ENCODE measurements at regions not wholly inside any gene's neighbourhood (a gene's known extent, or its start where the extent isn't known, plus 50 kb on each side); places are given as distances from the start of the nearest gene placed in this dataset.

DNA sequence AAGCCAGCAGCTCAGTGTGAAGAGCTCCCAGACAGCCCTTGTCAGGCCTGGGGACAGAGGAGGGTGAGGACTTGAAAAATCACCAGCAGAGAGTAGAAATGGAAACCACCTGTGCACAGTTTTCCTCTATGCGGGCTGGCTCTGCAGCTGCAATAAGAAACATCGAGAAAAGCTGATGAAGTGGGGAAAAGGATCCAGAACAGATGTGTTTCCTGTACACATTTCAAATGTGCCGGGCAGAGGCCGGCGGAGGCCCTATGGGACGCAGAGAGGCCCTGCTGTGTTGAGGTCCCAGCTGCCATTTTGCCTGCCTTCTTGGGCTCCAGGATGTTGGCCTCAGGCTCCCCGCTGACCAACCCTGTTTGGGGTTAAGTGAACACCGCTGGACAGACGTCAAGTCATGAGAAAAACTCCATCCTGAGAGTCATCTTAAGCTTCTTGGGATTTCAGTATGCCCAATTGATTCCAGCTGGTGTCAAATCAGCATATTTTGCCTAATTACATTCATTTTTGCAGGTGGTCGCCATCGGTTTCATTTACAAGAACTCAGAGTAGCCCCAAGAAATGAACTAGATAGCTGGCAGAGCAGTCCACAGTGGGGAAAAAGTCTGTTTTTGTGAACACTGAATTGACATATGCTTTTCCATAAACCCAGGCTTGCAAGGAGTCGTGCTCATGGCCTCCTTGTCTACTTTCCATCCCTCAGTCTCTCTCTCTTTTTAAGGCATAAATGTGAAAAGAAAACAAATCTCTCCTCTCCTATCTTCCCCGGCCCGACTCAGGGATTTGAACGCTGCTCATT is 150.4 kb upstream of the PHACTR3 start:
- Histone ChIP-seq H3K9me3 (ENCODE audit: control insufficient read depth, insufficient read depth, low read length) (no peaks in the 10 kb centered on the region), H3K36me3 (ENCODE audit: insufficient read depth, low read length) (no peaks in the 10 kb centered on the region), H3K9ac (ENCODE audit: low read depth, low read length) (no peak overlapping the region), H3K4me1 (ENCODE audit: insufficient read depth, low read length) (peaks cover 8% of the 10 kb centered on the region)

DNA sequence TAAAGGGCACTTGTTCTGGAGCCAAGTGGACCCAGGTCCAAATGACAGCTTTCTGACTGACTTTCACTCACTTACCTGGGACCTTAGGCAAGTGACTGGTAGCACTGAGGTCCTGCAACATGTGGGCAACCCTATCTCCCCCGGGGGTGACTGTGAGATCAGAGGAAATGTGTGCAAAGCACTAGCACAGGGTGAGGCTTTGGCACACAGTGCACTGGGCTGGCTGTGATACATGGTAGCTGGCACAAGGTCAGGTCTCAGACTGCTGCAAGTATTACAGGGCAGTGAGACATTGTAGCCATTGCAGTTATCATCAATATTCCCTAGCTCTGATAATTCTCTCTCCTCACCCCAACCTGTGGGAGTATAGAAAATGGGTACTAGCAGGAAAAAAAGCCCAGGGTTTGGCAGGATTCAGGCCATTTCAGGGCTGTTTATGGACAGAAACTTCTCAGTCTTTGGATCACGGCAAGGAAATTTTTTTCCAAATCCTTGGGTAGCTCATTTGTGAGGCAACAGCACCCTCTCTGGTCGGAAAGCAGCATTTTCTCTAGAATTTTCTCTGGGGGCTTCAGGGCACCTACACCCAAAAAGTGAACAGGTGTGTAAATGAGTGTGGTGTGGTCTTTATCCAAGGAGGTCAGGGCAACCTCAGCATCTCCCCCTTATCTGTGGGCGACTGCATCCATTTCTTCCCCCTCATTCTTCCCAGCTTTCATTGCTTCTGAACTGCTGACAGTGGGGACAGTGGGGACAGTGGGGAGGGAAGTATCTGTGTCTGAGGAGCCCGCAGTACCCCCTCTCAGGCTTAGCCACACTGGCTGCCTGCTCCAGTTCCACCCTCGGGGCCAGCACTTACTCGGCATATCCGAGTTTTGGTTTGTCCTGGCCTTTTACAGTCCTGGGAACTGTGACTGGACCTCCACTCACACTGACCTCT is 148.7 kb upstream of the PHACTR3 start:
- Histone ChIP-seq H3K9ac (ENCODE audit: low read depth, low read length) (no peak overlapping the region), H3K9me3 (ENCODE audit: control insufficient read depth, insufficient read depth, low read length) (no peaks in the 10 kb centered on the region), H3K4me1 (ENCODE audit: insufficient read depth, low read length) (peaks cover 8% of the 10 kb centered on the region), H3K36me3 (ENCODE audit: insufficient read depth, low read length) (no peaks in the 10 kb centered on the region)

DNA sequence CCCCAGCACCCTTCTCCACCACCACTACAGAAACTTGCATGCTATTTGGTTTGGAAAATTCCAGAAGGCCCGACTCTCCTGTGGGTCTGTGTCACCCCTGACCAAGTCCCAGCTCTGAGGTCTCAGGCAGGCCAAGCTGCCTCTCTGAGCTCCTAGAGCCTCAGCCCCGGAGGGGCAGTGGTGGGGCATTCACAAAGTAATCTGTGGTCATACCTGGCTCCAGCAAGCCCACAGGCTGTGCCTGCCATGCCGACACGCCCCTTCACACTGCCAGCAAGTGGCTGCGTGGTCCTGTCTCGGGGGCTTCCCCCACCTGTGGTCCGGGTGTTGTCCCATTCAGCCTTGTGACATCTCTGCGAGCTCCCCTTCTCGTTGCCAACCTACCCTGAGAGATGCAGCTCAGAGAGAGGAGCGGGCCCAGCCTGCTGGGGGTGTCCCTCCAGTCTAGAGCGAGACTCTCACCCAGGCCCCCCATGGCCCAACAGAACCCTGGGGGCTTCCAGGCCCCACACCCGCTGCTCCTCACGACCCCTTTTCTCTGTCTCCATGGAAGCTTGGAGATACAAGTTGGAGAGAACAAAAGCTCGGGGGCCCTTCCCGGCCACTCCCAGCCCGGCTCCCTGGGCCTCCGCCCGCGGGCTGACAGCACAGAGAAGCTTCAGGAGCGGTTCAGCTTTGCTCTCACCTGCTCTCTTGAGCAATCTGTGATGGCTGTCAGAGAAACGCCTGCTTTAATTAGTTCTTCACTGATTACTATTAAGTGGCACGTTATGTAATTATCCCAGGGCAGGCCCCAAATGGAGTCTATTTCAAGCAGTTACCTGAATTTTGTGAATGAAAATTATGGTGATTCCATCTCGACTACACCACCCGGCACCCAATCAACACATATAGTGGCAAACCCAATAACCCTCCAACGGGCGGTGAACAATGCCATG is 147.7 kb upstream of the PHACTR3 start:
- Histone ChIP-seq H3K9me3 (ENCODE audit: control insufficient read depth, insufficient read depth, low read length) (no peaks in the 10 kb centered on the region), H3K4me1 (ENCODE audit: insufficient read depth, low read length) (peaks cover 8% of the 10 kb centered on the region), H3K36me3 (ENCODE audit: insufficient read depth, low read length) (no peaks in the 10 kb centered on the region), H3K9ac (ENCODE audit: low read depth, low read length) (no peak overlapping the region)

DNA sequence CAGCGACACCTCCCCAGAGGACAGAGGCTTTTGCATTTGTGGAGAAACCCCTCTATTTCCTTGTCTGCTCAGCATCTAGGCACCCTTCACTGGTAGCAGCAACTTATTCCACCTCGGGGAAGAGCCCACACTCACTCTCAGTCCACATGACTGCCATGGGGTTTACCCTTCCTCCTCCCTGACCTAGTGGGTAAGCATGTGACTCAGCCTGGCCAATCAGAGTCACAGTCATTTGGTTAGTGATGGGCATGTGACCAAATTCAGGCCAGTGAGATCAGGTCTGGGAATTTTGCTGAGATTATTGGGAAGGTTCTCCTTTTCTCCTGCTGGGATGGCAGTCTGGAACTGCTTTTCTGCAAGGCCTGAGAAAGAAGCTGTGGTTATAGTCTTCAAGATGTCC is 145.7 kb upstream of the PHACTR3 start:
- H3K9me3 ChIP-seq (ENCODE audit: control insufficient read depth, insufficient read depth, low read length), result no peaks in the 10 kb centered on the region
- peaks cover under 1% of the 10 kb centered on the region; the same call in 1 of the 2 replicates for H3K4me1 ChIP-seq (ENCODE audit: insufficient read depth, low read length)
- H3K36me3 ChIP-seq (ENCODE audit: insufficient read depth, low read length), result no peaks in the 10 kb centered on the region
- H3K9ac ChIP-seq (ENCODE audit: low read depth, low read length), result no peak overlapping the region

DNA sequence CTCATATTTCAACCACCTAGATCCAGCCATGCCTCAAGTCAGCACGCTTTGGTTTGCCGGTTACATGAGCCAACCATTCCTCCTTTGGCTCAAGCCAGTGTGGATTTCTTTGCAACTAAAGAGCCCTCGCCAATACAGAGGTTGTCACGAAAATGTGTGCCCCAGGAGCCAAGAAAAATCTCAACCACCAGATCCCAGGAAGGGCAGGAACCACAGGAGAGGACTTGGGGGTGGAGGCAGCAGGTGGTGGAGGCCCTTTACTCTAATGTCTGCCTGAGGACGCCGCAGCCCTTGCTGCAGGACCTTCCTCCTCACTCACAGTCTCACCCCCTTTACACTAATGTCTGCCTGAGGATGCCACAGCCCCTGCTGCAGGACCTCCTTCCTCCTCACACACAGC is 144.8 kb upstream of the PHACTR3 start:
- no peaks in the 10 kb centered on the region for H3K4me1 ChIP-seq (ENCODE audit: insufficient read depth, low read length)
- no peaks in the 10 kb centered on the region for H3K9me3 ChIP-seq (ENCODE audit: control insufficient read depth, insufficient read depth, low read length)
- no peak overlapping the region for H3K9ac ChIP-seq (ENCODE audit: low read depth, low read length)
- no peaks in the 10 kb centered on the region for H3K36me3 ChIP-seq (ENCODE audit: insufficient read depth, low read length)

DNA sequence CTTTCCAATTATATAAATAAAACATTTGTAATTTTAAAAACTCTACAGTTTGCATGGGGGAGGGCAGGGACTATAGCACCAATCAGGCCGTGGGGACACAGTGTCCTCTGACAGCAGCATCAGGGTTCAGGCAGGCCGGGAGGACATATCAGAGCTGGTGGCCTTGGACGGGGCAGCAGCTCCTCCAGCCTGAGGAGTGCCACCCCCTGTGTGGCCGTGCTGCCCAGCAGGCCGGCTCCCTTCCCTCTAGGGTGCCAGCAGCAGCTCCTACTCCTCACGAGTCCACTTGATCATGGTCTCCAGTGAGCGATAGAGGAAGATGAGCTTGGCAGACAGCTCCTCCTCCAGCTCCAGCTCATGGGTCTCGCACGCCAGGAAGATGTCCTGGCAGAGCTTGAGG is 144.0 kb upstream of the PHACTR3 start:
- Histone ChIP-seq H3K4me1 (ENCODE audit: insufficient read depth, low read length) (no peaks in the 10 kb centered on the region), H3K9me3 (ENCODE audit: control insufficient read depth, insufficient read depth, low read length) (no peaks in the 10 kb centered on the region), H3K36me3 (ENCODE audit: insufficient read depth, low read length) (no peaks in the 10 kb centered on the region), H3K9ac (ENCODE audit: low read depth, low read length) (no peak overlapping the region)

DNA sequence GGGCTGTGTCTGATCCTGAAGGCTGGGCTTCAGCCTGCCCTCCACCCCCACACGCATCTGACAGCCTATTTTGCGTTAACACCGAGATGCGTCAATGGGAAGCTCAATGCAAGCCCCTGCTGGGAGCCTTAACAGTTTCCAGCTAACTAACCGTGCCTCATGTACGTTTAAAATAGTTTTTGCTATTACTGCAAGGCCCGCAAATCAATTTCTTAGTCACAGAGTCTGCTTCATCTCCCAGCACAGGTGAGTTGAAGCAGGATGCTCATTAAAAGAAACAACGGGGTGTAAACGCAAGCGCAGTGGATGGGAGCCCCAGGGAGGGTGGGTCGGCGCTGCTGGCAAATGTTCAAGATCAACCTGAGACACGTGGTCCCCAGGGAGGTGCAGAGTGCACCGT is 142.8 kb upstream of the PHACTR3 start:
- no peak overlapping the region for H3K9ac ChIP-seq (ENCODE audit: low read depth, low read length)
- H3K36me3 ChIP-seq (ENCODE audit: insufficient read depth, low read length), result no peaks in the 10 kb centered on the region
- no peaks in the 10 kb centered on the region for H3K9me3 ChIP-seq (ENCODE audit: control insufficient read depth, insufficient read depth, low read length)
- H3K4me1 ChIP-seq (ENCODE audit: insufficient read depth, low read length), result no peaks in the 10 kb centered on the region

DNA sequence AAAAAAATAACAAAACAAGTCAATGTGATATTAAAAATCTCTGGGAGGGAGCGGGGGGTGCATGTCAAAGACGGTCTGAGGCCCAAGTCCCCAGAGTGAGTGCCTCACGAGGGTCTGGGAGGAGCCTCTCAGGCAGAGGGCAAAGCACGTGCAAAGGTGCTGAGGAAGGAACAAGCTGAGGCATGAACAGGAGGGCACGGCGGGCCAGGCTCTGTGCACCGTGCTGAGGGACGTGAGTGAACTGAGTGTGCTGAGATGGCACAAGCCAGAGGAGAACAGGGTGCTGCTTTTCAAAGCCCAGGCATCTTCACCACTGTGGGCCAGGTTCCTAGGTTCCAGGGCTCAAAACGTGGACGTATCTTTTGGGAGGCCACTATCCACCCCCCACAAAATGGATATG is 142.1 kb upstream of the PHACTR3 start:
- H3K36me3 ChIP-seq (ENCODE audit: insufficient read depth, low read length), result no peaks in the 10 kb centered on the region
- no peaks in the 10 kb centered on the region for H3K4me1 ChIP-seq (ENCODE audit: insufficient read depth, low read length)
- H3K9me3 ChIP-seq (ENCODE audit: control insufficient read depth, insufficient read depth, low read length), result no peaks in the 10 kb centered on the region
- H3K9ac ChIP-seq (ENCODE audit: low read depth, low read length), result no peak overlapping the region

DNA sequence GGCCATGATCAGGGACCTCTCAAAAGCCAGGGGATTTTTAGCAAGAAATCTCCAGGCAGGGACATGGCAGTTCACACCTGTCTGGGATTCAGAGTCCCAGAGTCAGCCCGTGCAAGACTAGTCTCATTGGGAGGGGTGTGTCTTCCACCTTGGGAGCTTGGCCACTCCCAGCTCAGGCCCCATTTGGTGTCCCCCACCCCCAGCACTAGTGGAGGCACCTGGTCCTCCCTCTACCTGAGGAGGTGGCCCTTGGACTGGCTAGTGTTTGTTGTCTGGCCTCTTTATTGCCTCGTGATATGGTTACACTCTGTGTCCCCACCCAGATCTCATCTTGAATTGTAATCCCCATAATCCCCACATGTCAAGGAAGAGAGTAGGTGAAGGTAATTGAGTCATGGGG is 140.8 kb upstream of the PHACTR3 start:
- no peaks in the 10 kb centered on the region for H3K36me3 ChIP-seq (ENCODE audit: insufficient read depth, low read length)
- H3K9me3 ChIP-seq (ENCODE audit: control insufficient read depth, insufficient read depth, low read length), result no peaks in the 10 kb centered on the region
- H3K9ac ChIP-seq (ENCODE audit: low read depth, low read length), result no peak overlapping the region
- no peaks in the 10 kb centered on the region for H3K4me1 ChIP-seq (ENCODE audit: insufficient read depth, low read length)

DNA sequence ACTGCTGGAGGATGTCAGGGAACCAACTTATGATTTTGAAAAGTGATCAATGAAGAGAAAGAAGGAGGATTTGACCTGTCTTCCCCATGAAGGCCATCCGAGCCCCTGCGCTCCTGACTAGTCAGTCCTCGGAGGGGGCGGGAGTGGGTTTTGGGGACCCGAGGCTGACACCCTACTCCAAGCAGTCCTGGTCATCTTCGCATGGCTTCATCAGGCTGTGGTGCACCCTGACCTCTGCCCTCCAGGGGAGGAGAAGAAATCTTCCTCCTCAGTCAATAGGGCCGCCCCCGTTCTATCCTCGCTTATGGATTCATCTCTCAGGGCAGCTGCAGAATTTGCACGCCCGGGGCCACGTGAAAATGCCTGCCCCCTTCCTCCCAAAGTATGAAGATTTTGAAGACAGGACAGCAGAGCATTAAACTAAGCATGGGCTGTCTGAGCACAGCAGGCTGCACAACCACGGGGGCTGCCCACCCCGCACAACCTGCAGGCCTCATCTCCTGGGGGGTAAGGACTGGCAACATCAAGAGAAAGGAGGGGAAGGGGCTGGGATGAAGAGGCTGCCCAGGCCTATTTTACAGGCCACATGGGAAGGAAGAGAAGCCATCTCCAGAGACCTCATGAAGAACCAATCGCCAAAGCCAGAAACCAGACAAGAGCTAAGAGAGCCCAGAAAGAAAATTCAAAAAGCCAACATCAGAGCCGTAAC is 138.1 kb upstream of the PHACTR3 start:
- H3K9ac ChIP-seq (ENCODE audit: low read depth, low read length), result no peak overlapping the region
- no peaks in the 10 kb centered on the region for H3K36me3 ChIP-seq (ENCODE audit: insufficient read depth, low read length)
- H3K9me3 ChIP-seq (ENCODE audit: control insufficient read depth, insufficient read depth, low read length), result no peaks in the 10 kb centered on the region
- no peaks in the 10 kb centered on the region; the same call in 1 of the 2 replicates for H3K4me1 ChIP-seq (ENCODE audit: insufficient read depth, low read length)

DNA sequence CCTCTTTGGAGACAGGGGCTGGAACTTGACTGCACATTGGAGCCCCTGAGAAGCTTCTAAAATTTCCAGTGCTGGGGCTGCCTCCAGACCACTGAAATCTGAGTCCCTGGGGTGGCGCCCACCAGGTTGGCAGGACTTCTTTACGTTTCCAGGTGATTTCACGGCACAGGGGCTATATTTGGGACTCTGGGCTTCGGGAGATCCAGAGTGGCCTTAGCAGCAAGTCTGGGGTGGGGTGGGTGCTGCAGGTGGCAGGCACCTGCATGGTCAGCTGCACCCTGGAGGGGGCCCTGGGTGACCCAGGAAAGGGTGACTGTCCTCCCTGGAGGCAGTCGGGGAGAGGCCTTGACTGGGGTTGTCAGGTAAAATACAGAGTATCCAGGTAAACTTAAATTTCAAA is 135.5 kb upstream of the PHACTR3 start:
- H3K9me3 ChIP-seq (ENCODE audit: control insufficient read depth, insufficient read depth, low read length), result peaks cover 7% of the 10 kb centered on the region; the same call in 1 of the 2 replicates
- no peak overlapping the region for H3K9ac ChIP-seq (ENCODE audit: low read depth, low read length)
- H3K4me1 ChIP-seq (ENCODE audit: insufficient read depth, low read length), result no peaks in the 10 kb centered on the region; the same call in 1 of the 2 replicates
- H3K36me3 ChIP-seq (ENCODE audit: insufficient read depth, low read length), result no peaks in the 10 kb centered on the region

DNA sequence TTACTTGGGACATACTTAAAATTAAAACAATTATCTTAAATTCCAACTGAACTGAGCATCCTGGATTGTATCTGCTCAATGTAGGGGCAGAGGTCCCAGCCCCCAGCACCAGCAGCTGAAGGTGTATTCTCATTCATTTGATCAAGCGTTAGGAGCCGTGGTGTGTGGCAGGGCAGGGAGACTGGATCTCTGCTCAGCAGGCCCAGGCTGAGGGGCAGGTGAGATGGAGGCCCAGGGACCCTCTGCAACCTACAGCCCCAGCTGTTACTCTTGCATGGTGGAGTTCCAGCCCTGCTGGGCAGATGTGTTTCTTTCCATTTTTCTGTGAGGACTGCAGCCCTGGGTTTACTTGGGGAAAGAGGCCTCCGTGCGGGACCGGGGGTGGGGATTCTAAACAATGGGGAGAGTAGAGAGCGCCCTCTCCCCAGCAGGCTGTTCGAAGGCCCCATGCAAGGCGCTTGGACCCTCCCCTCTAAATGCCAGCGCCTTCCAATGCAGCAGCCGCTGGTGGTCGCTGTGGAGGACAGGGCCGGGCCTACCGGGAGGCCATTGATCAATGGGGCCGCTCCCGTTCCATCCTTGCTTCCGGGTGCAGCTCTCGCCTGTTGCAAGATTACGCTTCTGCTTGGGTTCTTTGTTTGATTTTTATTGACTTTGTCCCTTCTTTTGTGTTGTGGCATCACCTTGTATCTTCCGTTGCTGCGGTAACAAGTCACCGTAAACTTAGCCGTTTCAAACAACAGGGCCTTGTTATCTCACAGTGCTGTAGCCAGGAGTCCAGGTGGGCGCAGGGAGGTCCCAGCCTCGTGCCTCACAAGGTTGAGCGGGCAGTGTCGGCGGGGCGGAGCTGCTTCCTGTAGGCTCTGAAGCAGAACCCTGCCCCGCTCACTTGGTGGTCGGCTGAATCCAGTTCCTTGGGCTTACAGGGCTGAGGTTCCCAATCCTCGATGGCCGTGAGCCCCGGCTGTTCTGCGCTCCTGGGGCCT is 134.8 kb upstream of the PHACTR3 start:
- H3K9me3 ChIP-seq (ENCODE audit: control insufficient read depth, insufficient read depth, low read length), result peaks cover 7% of the 10 kb centered on the region; the same call in 1 of the 2 replicates
- no peaks in the 10 kb centered on the region; the same call in 1 of the 2 replicates for H3K4me1 ChIP-seq (ENCODE audit: insufficient read depth, low read length)
- H3K36me3 ChIP-seq (ENCODE audit: insufficient read depth, low read length), result no peaks in the 10 kb centered on the region
- H3K9ac ChIP-seq (ENCODE audit: low read depth, low read length), result no peak overlapping the region; the same call in 1 of the 2 replicates
